ENCODE measurements at regions not wholly inside any gene's neighbourhood (a gene's known extent, or its start where the extent isn't known, plus 50 kb on each side); places are given as distances from the start of the nearest gene placed in this dataset.

DNA sequence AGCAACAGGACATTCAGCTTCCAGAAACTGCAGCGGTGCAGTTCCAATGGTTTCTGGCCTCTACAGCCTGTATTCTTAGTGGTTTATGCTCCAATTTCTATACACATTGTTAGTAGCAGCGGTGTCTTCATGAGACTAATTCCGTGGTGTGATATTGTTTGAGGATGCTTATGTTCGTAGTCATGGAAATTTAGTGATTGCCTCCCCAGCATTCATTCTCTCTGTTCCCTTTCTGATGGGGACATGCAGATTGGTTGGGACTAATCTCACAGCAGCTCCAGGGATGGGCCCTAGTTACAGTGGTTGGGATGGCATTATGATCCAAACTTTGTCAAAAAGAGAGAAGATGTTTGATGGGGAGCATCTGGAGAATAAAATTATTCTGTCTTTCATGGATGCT lies 208.6 kb downstream of the CD47 start:
- in situ Hi-C loops (cut with MboI) = no loop called here
- no peak overlapping the region for H3K4me3 ChIP-seq

More for the DNA sequence above, 208.6 kb downstream of the CD47 start:
- POLR2A ChIA-PET = no interaction called here
- no peak for FAIRE-seq
- Histone ChIP-seq H3K27me3 (replicated peaks in 1 of 2; ENCODE audit: control insufficient read depth in 2 of 2, insufficient read depth in 2 of 2, low read length in 1 of 2) (no peaks in the 10 kb centered on the region), H3K4me1 (ENCODE audit: control insufficient read depth, insufficient read depth, low read length) (no peaks in the 10 kb centered on the region), H3K27ac (ENCODE audit: control insufficient read depth, insufficient read depth) (no peak overlapping the region), H2AFZ (ENCODE audit: control insufficient read depth, low read depth, low read length) (no peak overlapping the region), H3K9ac (ENCODE audit: control insufficient read depth, insufficient read depth, low read length) (no peak overlapping the region), H4K20me1 (ENCODE audit: control insufficient read depth, insufficient read depth) (no peaks in the 10 kb centered on the region), H3K36me3 (ENCODE audit: control insufficient read depth in 2 of 2, insufficient read depth in 2 of 2, low read length in 1 of 2) (no peaks in the 10 kb centered on the region), H3K9me3 (replicated peaks; ENCODE audit: control insufficient read depth, insufficient read depth, low read length) (no peaks in the 10 kb centered on the region), H3K4me2 (ENCODE audit: control insufficient read depth, insufficient read depth) (no peak overlapping the region), H3K79me2 (ENCODE audit: control insufficient read depth, insufficient read depth, low read length) (no peaks in the 10 kb centered on the region)
- BruUV-seq (replicated peaks) = no TSS peak
- no peak for DNase-seq (ENCODE audit: low read depth, low spot score)
- intact Hi-C loops (cut with micrococcal nuclease; ENCODE audit: unreplicated experiment) = no loop called here
- SMC1A ChIA-PET (ENCODE audit: uncharacterized antibody, unreplicated experiment) = interaction anchor here (0.6 to 2.4 kb wide), 4 partner anchors 9 to 284 kb away, joined by 3 to 9 read pairs (median 3); no protein-coding TSS in a partner anchor
- ATAC-seq = no peak
- 62% methylated on average over 4 of the region's 4 CpGs for WGBS (ENCODE audit: insufficient coverage, insufficient replicate concordance, low lambda C conversion rate, missing lambda C conversion rate)
- CTCF ChIA-PET = interaction anchor here (0.6 to 1.1 kb wide), 2 partner anchors 17 to 185 kb away, joined by 3 read pairs; no protein-coding TSS in a partner anchor
- TF ChIP-seq, protein P1, sequence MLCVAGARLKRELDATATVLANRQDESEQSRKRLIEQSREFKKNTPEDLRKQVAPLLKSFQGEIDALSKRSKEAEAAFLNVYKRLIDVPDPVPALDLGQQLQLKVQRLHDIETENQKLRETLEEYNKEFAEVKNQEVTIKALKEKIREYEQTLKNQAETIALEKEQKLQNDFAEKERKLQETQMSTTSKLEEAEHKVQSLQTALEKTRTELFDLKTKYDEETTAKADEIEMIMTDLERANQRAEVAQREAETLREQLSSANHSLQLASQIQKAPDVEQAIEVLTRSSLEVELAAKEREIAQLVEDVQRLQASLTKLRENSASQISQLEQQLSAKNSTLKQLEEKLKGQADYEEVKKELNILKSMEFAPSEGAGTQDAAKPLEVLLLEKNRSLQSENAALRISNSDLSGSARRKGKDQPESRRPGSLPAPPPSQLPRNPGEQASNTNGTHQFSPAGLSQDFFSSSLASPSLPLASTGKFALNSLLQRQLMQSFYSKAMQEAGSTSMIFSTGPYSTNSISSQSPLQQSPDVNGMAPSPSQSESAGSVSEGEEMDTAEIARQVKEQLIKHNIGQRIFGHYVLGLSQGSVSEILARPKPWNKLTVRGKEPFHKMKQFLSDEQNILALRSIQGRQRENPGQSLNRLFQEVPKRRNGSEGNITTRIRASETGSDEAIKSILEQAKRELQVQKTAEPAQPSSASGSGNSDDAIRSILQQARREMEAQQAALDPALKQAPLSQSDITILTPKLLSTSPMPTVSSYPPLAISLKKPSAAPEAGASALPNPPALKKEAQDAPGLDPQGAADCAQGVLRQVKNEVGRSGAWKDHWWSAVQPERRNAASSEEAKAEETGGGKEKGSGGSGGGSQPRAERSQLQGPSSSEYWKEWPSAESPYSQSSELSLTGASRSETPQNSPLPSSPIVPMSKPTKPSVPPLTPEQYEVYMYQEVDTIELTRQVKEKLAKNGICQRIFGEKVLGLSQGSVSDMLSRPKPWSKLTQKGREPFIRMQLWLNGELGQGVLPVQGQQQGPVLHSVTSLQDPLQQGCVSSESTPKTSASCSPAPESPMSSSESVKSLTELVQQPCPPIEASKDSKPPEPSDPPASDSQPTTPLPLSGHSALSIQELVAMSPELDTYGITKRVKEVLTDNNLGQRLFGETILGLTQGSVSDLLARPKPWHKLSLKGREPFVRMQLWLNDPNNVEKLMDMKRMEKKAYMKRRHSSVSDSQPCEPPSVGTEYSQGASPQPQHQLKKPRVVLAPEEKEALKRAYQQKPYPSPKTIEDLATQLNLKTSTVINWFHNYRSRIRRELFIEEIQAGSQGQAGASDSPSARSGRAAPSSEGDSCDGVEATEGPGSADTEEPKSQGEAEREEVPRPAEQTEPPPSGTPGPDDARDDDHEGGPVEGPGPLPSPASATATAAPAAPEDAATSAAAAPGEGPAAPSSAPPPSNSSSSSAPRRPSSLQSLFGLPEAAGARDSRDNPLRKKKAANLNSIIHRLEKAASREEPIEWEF (IDR thresholded peaks at IDR 0.05; ENCODE audit: insufficient replicate concordance, low read depth, low read length) = no peak
- TF ChIP-seq CBX3 (IDR thresholded peaks at IDR 0.05; ENCODE audit: borderline replicate concordance, low read depth) = no peak
- no peak for TF ChIP-seq POU2F2 (IDR thresholded peaks at IDR 0.05; ENCODE audit: borderline replicate concordance, low read depth, low read length)
- TF ChIP-seq, protein P2, sequence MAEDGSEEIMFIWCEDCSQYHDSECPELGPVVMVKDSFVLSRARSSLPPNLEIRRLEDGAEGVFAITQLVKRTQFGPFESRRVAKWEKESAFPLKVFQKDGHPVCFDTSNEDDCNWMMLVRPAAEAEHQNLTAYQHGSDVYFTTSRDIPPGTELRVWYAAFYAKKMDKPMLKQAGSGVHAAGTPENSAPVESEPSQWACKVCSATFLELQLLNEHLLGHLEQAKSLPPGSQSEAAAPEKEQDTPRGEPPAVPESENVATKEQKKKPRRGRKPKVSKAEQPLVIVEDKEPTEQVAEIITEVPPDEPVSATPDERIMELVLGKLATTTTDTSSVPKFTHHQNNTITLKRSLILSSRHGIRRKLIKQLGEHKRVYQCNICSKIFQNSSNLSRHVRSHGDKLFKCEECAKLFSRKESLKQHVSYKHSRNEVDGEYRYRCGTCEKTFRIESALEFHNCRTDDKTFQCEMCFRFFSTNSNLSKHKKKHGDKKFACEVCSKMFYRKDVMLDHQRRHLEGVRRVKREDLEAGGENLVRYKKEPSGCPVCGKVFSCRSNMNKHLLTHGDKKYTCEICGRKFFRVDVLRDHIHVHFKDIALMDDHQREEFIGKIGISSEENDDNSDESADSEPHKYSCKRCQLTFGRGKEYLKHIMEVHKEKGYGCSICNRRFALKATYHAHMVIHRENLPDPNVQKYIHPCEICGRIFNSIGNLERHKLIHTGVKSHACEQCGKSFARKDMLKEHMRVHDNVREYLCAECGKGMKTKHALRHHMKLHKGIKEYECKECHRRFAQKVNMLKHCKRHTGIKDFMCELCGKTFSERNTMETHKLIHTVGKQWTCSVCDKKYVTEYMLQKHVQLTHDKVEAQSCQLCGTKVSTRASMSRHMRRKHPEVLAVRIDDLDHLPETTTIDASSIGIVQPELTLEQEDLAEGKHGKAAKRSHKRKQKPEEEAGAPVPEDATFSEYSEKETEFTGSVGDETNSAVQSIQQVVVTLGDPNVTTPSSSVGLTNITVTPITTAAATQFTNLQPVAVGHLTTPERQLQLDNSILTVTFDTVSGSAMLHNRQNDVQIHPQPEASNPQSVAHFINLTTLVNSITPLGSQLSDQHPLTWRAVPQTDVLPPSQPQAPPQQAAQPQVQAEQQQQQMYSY (CRISPR knock-in tag; IDR thresholded peaks at IDR 0.05) = no peak
- no peak for TF ChIP-seq HDAC2 (IDR thresholded peaks at IDR 0.05)
- no peak for TF ChIP-seq PAX8 (IDR thresholded peaks at IDR 0.05)
- TF ChIP-seq, protein P3, sequence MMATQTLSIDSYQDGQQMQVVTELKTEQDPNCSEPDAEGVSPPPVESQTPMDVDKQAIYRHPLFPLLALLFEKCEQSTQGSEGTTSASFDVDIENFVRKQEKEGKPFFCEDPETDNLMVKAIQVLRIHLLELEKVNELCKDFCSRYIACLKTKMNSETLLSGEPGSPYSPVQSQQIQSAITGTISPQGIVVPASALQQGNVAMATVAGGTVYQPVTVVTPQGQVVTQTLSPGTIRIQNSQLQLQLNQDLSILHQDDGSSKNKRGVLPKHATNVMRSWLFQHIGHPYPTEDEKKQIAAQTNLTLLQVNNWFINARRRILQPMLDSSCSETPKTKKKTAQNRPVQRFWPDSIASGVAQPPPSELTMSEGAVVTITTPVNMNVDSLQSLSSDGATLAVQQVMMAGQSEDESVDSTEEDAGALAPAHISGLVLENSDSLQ (IDR thresholded peaks at IDR 0.05) = no peak
- no peak for TF ChIP-seq BHLHE40 (IDR thresholded peaks at IDR 0.05; ENCODE audit: borderline replicate concordance in 1 of 2, low read depth in 2 of 2, low read length in 1 of 2)
- no peak for TF ChIP-seq TARDBP (IDR thresholded peaks at IDR 0.05; ENCODE audit: borderline replicate concordance)
- RAD21 ChIA-PET (ENCODE audit: unreplicated experiment) = no interaction called here

All from GM12878 (cell line).